CD4-positive, alpha-beta T cell treated with Interleukin-15 for 4 hours (primary cell): ENCODE measurements at regions not wholly inside any gene's neighbourhood (a gene's known extent, or its start where the extent isn't known, plus 50 kb on each side); places are given as distances from the start of the nearest gene placed in this dataset.
"Not testable (repeated sequence)": the region's sequence is repeated elsewhere in the genome, so short reads cannot be mapped to it uniquely, and the experiment has no call there.

Source experiments
- DNase-seq: peaks from one replicate; pipeline ENCODE4 v3.0.0-alpha.2; 2020; ENCODE audit warnings: low spot score

GRCh38 chr15:60264566-60264965 is 133.2 kb downstream of the ANXA2 start:
- no peak for DNase-seq

GRCh38 chr15:60265057-60265456 is 132.7 kb downstream of the ANXA2 start:
- no peak for DNase-seq

DNA sequence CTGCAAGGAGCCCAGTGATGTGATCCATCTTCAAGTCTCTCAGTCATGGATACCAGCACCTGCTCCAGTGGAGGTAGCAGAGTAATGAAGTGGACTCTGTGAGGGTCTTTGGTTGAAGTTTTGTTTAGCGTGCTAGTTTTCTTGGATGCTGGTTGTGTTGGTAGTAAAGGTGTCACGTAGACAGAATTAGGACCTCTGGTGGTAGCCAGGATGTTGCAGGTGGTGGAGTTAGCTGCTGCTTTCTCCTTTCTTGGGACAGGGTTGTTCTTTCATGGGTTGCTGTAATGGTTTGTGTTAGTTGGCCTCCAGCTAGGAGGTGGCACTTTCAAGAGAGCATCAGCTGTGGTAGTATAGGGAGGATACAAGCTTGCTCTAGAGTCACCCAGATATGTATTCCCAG is 125.2 kb downstream of the ANXA2 start:
- DNase-seq, result no peak

DNA sequence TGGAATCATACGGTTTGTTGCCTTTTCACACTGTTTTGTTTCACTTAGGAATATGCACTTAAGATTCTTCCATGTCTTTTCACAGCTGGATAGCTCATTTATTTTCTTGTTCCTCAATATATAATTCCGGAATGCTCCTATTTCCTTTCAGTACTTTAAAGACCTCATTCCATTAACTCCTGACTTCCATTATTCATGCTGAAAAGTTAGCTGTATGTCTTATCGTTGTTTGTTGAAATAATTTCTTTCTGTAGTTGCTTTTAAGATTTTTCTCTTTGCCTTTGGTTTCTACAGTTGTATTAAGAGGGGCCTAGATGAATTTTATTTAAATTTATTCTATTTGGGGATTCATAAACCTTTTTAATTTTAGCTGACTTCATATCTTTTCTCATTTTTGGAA is 122.2 kb downstream of the ANXA2 start:
- no peak for DNase-seq

GRCh38 chr15:60278879-60279278 is 118.9 kb downstream of the ANXA2 start:
- no peak for DNase-seq

GRCh38 chr15:60280259-60280658 is 117.5 kb downstream of the ANXA2 start:
- DNase-seq, result no peak

- DNase-seq, result no peak
These were observed 113.8 kb downstream of the ANXA2 start for GRCh38 chr15:60283936-60284335.

- DNase-seq, result not testable (repeated sequence)
These were observed 101.9 kb downstream of the ANXA2 start for GRCh38 chr15:60295901-60296300.

GRCh38 chr15:60297047-60297446 is 100.7 kb downstream of the ANXA2 start:
- DNase-seq, result no peak
